NCI-H510A (cell line): ENCODE measurements at regions not wholly inside any gene's neighbourhood (a gene's known extent, or its start where the extent isn't known, plus 50 kb on each side); places are given as distances from the start of the nearest gene placed in this dataset.
"Not testable (repeated sequence)": the region's sequence is repeated elsewhere in the genome, so short reads cannot be mapped to it uniquely, and the experiment has no call there.

Experiments used
- DNase-seq: peaks from one replicate; lab custom pipeline; 2025; lab: John Stamatoyannopoulos, UW

- DNase-seq = no peak
Measured at GRCh38 chr15:70524470-70524869, 238.9 kb downstream of the UACA start.

DNA sequence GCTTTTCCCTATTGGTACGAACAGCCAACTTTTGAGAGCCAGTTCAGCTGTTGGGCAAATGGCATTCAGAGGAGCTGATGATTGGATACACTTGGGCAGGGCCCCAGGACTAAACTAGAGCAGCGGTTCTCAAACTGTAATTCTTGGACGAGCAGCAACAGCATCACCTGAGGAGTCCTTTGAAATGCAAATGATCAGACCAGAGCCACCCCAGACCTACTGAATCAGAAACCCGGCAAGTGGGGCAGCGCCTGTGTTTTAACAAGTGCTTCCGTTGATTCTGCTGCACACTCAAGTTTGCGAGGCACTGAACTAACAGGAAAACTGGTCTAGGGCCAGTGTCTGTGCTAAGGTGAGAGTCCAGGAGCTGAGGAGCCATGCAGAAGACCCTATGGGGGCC is 239.7 kb downstream of the UACA start:
- no peak for DNase-seq

GRCh38 chr15:70523192-70523591 is 240.2 kb downstream of the UACA start:
- DNase-seq = no peak

DNA sequence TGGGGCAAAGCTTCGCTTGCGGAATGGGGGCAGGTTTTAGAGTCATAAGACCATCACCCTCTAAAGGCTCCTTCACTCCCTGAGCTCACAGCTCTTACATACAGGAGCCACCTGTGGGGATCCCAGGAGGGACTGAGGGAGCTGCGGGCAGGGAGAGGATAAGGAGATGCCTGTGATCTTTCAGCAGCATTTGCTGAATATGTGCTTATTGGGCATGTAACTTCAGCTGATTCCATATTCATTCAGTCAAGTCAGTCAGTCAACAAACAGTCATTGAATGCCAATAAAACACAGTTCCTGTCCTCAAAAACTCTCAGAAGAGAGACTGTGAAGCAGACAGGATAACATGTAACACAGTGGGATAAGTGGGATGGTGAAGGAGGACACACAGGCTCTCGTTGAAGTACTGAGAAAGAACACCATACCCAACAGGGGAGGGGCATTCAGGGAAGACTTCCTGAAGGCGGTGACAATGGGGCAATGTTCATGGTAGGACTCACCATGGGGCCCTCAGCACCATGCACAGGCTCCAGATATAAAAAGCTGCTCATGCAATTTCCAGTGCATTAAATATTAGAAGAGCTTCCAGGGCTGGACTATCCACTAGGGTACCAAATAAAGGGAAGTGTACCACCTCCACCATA is 240.9 kb downstream of the UACA start:
- DNase-seq = no peak

GRCh38 chr15:70521576-70522322 is 241.6 kb downstream of the UACA start:
- no peak for DNase-seq

DNA sequence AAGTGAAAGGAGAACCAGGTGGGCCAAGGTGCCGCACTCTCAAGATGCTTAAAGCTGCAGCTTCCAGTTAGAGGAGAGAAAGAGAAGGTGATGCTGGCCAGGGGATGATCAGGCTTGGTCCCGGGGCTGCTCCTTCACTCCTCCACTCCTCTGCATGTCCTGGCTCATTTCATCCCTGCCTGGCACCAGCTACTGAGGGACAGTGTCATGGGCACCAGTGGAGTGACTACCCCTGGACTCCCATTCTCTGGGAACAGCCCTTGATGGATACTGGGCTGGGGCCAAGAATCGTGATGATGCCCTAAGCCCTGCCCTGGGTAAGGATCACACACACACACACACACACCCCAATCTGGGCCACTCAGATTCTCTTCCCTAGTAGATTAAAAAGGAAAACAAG is 243.7 kb downstream of the UACA start:
- DNase-seq = no peak

DNA sequence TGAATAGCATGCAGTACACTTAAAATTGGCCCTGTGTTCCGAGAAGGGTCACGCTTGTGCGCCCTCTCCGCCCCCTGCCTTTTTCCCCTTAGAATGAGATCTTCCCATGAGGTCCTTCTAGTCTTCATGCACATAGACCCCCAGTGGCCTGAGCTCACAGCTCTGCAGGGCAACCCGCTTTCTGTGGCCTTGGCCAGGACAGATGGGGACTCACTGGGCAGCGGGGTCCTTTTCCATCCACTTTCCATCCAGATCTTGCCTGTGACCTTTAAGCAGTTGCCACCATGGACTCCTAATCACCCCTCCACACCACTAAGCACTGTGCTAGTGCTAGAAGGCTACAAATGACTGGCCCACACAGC is 244.4 kb downstream of the UACA start:
- DNase-seq = no peak

- DNase-seq = no peak
Measured at GRCh38 chr15:70518201-70519003, 245.0 kb downstream of the UACA start.

DNA sequence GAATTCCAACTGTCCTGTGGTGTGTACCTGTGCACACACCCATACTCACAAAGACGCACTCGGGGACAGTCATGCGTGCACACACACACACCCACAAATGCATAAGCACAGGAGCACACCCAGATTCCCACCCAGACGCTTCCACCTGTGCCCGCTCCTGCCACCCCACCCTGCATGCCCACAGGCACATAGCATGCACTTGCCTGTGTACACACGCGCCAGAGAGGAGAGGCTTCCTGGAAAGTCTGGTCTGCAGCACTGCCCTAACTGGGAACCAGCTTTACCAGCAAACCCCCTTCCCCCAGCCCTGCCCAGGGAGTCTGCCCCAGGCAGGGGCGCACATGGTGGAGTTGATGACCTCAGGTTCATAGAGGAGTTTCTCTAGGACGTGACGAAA is 246.2 kb downstream of the UACA start:
- no peak for DNase-seq

DNA sequence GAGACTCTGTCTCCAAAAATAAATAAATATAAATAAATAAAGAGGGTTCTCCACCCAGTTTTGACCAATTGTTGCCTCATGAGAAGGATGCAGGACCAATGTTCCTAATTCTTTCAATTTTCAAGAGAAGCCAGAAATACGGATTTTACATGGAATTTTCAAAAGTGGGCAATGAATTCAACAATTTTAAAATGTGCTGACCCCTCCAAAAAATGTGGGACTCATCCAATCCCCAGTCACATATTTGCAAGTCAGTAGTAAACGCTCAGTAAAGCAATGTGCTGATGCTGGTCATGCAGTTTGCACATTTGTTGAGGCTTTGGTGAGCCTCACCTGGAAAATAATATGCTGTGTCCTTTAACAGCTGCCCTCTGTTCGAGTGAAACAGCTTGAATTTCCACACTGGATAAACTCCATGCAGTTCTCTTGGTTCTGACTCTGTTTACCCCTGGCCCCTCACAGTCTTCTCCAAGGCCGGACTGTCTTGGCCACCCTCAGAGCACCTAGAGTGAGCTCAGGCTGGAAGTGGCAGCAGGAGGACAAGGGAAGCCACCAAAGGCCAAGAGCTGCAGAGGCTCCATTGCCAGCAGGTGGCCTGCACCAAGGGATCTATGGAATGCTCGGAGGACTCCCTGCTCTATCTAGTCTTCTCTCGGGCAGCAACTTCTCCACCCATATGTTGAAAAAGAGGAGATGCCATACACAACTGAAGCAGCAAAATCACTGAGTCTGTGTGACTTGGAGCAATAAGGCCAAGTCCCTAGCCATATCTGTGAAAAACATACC is 246.8 kb downstream of the UACA start:
- no peak for DNase-seq

- no peak for DNase-seq
Measured at GRCh38 chr15:70514251-70514650, 249.1 kb downstream of the UACA start.

- no peak for DNase-seq
Measured at GRCh38 chr15:70513819-70514218, 249.5 kb downstream of the UACA start.

- DNase-seq = no peak
Measured at GRCh38 chr15:70512772-70513362, 250.5 kb downstream of the UACA start.

GRCh38 chr15:70511972-70512587 is 251.3 kb downstream of the UACA start:
- not testable (repeated sequence) for DNase-seq

GRCh38 chr15:70510433-70510832 is 252.9 kb downstream of the UACA start:
- no peak for DNase-seq

GRCh38 chr15:70509731-70510143 is 253.6 kb downstream of the UACA start:
- no peak for DNase-seq

GRCh38 chr15:70509282-70509662 is 254.1 kb downstream of the UACA start:
- no peak for DNase-seq

DNA sequence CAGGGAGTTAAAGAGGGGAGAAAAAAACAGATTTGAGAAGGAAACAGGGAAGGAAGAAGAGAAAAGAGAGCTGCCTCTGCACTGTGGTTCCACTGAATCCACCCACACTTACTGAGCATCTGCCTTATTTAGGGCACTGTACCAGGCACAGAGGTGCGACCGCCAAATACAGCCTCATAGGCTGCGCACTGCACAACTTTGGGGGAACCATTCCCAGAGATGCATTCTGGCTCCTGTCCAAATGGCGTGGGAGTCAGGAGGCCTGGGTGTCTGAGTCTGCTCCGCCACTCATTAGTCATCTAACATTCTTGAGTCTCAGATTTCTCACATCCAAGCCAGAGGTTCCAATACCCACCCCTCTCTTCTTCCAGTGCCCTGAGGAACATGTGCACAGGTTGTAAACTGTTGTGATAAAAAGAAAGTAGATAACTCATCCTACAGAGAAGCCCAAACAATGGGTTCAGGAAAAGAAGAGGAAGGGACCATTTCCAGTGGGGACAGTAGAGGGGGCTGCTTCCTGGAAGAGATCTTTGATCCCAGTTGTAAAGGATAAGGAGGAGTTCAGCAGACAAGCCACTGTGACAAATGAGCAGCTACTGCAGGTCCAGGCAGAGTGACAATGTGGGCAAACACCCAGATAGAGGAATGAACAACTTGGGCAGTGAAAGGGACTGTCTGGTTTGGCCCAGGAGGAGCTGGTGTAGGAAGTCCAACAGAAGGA is 254.6 kb downstream of the UACA start:
- no peak for DNase-seq

DNA sequence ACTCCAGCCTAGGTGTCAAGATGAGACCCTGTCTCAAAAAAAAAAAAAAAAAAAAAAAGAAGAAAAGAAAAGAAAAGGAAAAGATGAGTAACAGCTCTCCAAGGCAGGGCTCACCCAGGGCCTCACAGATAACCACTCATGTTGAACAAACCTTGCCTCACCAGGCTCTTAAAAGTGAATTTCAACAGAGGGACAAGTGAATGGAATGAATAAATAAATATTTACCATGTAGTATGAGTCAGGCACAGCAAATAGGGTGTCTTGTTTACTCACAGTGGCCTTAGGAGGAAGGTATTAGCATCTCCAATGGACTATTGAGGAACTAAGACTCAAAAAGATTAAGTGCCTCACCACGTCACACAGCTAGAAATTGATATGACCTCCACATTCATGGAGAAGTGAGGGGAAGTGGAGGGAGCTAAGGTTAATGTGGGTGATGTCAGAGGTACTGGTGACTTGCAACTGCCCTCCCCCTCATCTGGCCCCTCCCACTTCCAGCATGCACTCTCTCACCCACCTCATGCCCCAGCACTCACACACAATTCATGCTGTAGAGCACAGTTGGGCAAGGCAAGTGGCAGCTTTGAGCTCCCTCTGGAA is 255.5 kb downstream of the UACA start:
- DNase-seq = peak; percentile 72
